WTC11 (cell line): ENCODE measurements at regions not wholly inside any gene's neighbourhood (a gene's known extent, or its start where the extent isn't known, plus 50 kb on each side); places are given as distances from the start of the nearest gene placed in this dataset.

Experiments
- ATAC-seq: fragments of 200-7000 bp; cut with Tn5 transposase; 2 replicates; pipeline ENCODE4 v1.10.0; 2021; ENCODE audit warnings: mild to moderate bottlenecking, moderate library complexity
- CTCF ChIA-PET: fragments of 300-600 bp; sonication (Branson Sonifier 250); formaldehyde crosslinking; loops from one replicate; lab custom pipeline; 2021; ENCODE audit warnings: antibody characterized with exemption; lab: Charles Lee
- POLR2A ChIA-PET: fragments of 350-600 bp; sonication (Branson Sonifier 250); formaldehyde crosslinking; loops from one replicate; lab custom pipeline; 2021; ENCODE audit warnings: antibody characterized with exemption; lab: Charles Lee
- DNase-seq: peaks from one replicate; pipeline ENCODE4 v3.0.0; 2021; ENCODE audit warnings: low spot score
- H3K27ac Mint-ChIP-seq: 2 replicates; pipeline ENCODE4 v1.8.0; 2021; ENCODE audit warnings: mixed read lengths
- H3K27me3 Mint-ChIP-seq: 2 replicates; pipeline ENCODE4 v1.8.0; 2021; ENCODE audit warnings: low read depth, mild to moderate bottlenecking, moderate library complexity, mixed read lengths
- H3K36me3 Mint-ChIP-seq: 2 replicates; pipeline ENCODE4 v1.8.0; 2021; ENCODE audit warnings: mixed read lengths
- H3K4me1 Mint-ChIP-seq: 2 replicates; pipeline ENCODE4 v1.8.0; 2022; ENCODE audit warnings: mixed read lengths
- H3K4me3 Mint-ChIP-seq: 2 replicates; pipeline ENCODE4 v1.8.0; 2021; ENCODE audit warnings: mild to moderate bottlenecking, moderate library complexity, mixed read lengths
- H3K9me3 Mint-ChIP-seq: 2 replicates; pipeline ENCODE4 v1.8.0; 2021; ENCODE audit warnings: mixed read lengths
- AFF4 ChIP-seq: sonication (generic); formaldehyde crosslinking; IDR thresholded peaks from 2 replicates; pipeline ENCODE4 v1.8.1; 2023; ENCODE audit warnings: mild to moderate bottlenecking, missing genetic modification reagents, borderline replicate concordance
- CREM ChIP-seq: sonication (generic); formaldehyde crosslinking; IDR thresholded peaks from 2 replicates; pipeline ENCODE4 v1.8.1; 2022; ENCODE audit warnings: mild to moderate bottlenecking, missing genetic modification reagents, moderate library complexity
- GABPB1 ChIP-seq: sonication (generic); formaldehyde crosslinking; IDR thresholded peaks from 2 replicates; pipeline ENCODE4 v1.8.1; 2023; ENCODE audit warnings: mild to moderate bottlenecking, missing genetic modification reagents
- GRHL2 ChIP-seq: fragments of 250-450 bp; sonication (Bioruptor Pico); IDR thresholded peaks from 2 replicates; pipeline ENCODE4 v1.8.0; 2022; ENCODE audit warnings: mild to moderate bottlenecking, moderate library complexity; ENCODE audit not compliant: insufficient replicate concordance, severe bottlenecking
- NR1H2 ChIP-seq: sonication (generic); formaldehyde crosslinking; IDR thresholded peaks from 2 replicates; pipeline ENCODE4 v1.9.0; 2021; ENCODE audit warnings: mild to moderate bottlenecking, moderate library complexity, missing genetic modification reagents
- STAT6 ChIP-seq: sonication (generic); formaldehyde crosslinking; conservative IDR thresholded peaks from 2 replicates; pipeline ENCODE4 v1.8.1; 2023; ENCODE audit warnings: mild to moderate bottlenecking, low read depth, missing genetic modification reagents, moderate library complexity
- ZNF138 ChIP-seq: sonication (generic); formaldehyde crosslinking; conservative IDR thresholded peaks from 2 replicates; pipeline ENCODE4 v1.8.1; 2022; ENCODE audit warnings: mild to moderate bottlenecking, moderate library complexity, missing genetic modification reagents
- ZNF219 ChIP-seq: sonication (generic); formaldehyde crosslinking; IDR thresholded peaks from 2 replicates; pipeline ENCODE4 v1.8.0; 2023; ENCODE audit warnings: missing genetic modification reagents, mild to moderate bottlenecking, borderline replicate concordance
- ZNF317 ChIP-seq: sonication (generic); formaldehyde crosslinking; IDR thresholded peaks from 2 replicates; pipeline ENCODE4 v1.8.1; 2023; ENCODE audit warnings: low read depth, mild to moderate bottlenecking, moderate library complexity, missing genetic modification reagents, borderline replicate concordance
- ZNF423 ChIP-seq: fragments of 250-450 bp; sonication (Bioruptor Pico); IDR thresholded peaks from 2 replicates; pipeline ENCODE4 v2.1.2; 2022; ENCODE audit warnings: mild to moderate bottlenecking, moderate library complexity
- ZNF425 ChIP-seq: fragments of 250-450 bp; sonication (Bioruptor Pico); conservative IDR thresholded peaks from 2 replicates; pipeline ENCODE4 v1.9.0; 2021; ENCODE audit warnings: mild to moderate bottlenecking
- ZNF671 ChIP-seq: fragments of 250-450 bp; sonication (Bioruptor Pico); IDR thresholded peaks from 2 replicates; pipeline ENCODE4 v1.8.0; 2021; ENCODE audit warnings: mild to moderate bottlenecking
- TF ChIP-seq, protein P1 (sequence below): sonication (generic); formaldehyde crosslinking; IDR thresholded peaks from 2 replicates; pipeline ENCODE4 v1.8.1; 2022; ENCODE audit warnings: mild to moderate bottlenecking, moderate library complexity, missing genetic modification reagents
- TF ChIP-seq, protein P2 (sequence below): sonication (generic); formaldehyde crosslinking; IDR thresholded peaks from 2 replicates; pipeline ENCODE4 v1.8.1; 2022; ENCODE audit warnings: low read depth, mild to moderate bottlenecking, moderate library complexity, missing genetic modification reagents, borderline replicate concordance
- TF ChIP-seq, protein P3 (sequence below): sonication (generic); formaldehyde crosslinking; IDR thresholded peaks from 2 replicates; pipeline ENCODE4 v1.8.1; 2022; ENCODE audit warnings: low read depth, missing genetic modification reagents, borderline replicate concordance
- TF ChIP-seq, protein P4 (sequence below): fragments of 250-450 bp; sonication (Bioruptor Pico); IDR thresholded peaks from 2 replicates; pipeline ENCODE4 v1.8.0; 2021; ENCODE audit warnings: mild to moderate bottlenecking
- TF ChIP-seq, protein P5 (sequence below): sonication (generic); formaldehyde crosslinking; IDR thresholded peaks from 2 replicates; pipeline ENCODE4 v1.8.0; 2022; ENCODE audit warnings: missing genetic modification reagents

GRCh38 chr4:89175611-89176010, 64.3 kb downstream of the TIGD2 start (continued):
- TF ChIP-seq ZNF425 (CRISPR knock-in tag), result no peak
- TF ChIP-seq, protein P1, sequence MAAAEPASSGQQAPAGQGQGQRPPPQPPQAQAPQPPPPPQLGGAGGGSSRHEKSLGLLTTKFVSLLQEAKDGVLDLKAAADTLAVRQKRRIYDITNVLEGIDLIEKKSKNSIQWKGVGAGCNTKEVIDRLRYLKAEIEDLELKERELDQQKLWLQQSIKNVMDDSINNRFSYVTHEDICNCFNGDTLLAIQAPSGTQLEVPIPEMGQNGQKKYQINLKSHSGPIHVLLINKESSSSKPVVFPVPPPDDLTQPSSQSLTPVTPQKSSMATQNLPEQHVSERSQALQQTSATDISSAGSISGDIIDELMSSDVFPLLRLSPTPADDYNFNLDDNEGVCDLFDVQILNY, result no peak
- TF ChIP-seq, protein P2, sequence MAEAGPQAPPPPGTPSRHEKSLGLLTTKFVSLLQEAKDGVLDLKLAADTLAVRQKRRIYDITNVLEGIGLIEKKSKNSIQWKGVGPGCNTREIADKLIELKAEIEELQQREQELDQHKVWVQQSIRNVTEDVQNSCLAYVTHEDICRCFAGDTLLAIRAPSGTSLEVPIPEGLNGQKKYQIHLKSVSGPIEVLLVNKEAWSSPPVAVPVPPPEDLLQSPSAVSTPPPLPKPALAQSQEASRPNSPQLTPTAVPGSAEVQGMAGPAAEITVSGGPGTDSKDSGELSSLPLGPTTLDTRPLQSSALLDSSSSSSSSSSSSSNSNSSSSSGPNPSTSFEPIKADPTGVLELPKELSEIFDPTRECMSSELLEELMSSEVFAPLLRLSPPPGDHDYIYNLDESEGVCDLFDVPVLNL (CRISPR knock-in tag), result no peak
- no peak for TF ChIP-seq ZNF317 (CRISPR knock-in tag)
- TF ChIP-seq, protein P3, sequence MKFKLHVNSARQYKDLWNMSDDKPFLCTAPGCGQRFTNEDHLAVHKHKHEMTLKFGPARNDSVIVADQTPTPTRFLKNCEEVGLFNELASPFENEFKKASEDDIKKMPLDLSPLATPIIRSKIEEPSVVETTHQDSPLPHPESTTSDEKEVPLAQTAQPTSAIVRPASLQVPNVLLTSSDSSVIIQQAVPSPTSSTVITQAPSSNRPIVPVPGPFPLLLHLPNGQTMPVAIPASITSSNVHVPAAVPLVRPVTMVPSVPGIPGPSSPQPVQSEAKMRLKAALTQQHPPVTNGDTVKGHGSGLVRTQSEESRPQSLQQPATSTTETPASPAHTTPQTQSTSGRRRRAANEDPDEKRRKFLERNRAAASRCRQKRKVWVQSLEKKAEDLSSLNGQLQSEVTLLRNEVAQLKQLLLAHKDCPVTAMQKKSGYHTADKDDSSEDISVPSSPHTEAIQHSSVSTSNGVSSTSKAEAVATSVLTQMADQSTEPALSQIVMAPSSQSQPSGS (CRISPR knock-in tag), result no peak
- no peak for TF ChIP-seq ZNF671 (CRISPR knock-in tag)

DNA sequence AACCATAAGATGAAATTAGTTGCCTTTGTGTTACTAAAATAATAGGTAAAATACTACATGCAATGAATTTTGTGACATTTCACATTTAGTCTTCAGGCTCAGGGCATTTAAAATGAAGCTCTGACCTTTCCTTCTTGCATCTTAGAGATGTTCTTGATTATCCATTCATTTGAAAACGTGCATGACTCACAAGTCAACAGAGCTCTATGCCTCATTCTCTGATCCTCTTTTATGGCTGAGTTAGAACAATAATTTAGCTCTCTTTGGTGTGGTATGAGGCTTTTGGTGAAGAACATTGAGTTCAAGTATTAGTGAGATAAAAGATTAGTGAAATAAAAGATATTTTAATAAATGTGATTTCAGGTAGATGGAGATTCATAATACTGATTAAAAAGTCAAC, 66.5 kb downstream of the TIGD2 start:
- Mint-ChIP-seq H3K27ac (no peak overlapping the region), H3K4me1 (no peaks in the 10 kb centered on the region; the same call in 1 of the 2 replicates), H3K36me3 (no peaks in the 10 kb centered on the region), H3K4me3 (no peak overlapping the region), H3K9me3 (no peaks in the 10 kb centered on the region), H3K27me3 (no peaks in the 10 kb centered on the region)
- ATAC-seq, result no peak
- POLR2A ChIA-PET, result no interaction called here
- CTCF ChIA-PET, result no interaction called here
- DNase-seq, result no peak
- TF ChIP-seq, protein P4, sequence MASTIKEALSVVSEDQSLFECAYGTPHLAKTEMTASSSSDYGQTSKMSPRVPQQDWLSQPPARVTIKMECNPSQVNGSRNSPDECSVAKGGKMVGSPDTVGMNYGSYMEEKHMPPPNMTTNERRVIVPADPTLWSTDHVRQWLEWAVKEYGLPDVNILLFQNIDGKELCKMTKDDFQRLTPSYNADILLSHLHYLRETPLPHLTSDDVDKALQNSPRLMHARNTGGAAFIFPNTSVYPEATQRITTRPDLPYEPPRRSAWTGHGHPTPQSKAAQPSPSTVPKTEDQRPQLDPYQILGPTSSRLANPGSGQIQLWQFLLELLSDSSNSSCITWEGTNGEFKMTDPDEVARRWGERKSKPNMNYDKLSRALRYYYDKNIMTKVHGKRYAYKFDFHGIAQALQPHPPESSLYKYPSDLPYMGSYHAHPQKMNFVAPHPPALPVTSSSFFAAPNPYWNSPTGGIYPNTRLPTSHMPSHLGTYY (CRISPR knock-in tag), result no peak
- no peak for TF ChIP-seq ZNF219
- TF ChIP-seq NR1H2 (CRISPR knock-in tag), result no peak
- no peak for TF ChIP-seq ZNF138 (CRISPR knock-in tag)
- no peak for TF ChIP-seq CREM (CRISPR knock-in tag)
- no peak for TF ChIP-seq AFF4 (CRISPR knock-in tag)
- TF ChIP-seq, protein P5, sequence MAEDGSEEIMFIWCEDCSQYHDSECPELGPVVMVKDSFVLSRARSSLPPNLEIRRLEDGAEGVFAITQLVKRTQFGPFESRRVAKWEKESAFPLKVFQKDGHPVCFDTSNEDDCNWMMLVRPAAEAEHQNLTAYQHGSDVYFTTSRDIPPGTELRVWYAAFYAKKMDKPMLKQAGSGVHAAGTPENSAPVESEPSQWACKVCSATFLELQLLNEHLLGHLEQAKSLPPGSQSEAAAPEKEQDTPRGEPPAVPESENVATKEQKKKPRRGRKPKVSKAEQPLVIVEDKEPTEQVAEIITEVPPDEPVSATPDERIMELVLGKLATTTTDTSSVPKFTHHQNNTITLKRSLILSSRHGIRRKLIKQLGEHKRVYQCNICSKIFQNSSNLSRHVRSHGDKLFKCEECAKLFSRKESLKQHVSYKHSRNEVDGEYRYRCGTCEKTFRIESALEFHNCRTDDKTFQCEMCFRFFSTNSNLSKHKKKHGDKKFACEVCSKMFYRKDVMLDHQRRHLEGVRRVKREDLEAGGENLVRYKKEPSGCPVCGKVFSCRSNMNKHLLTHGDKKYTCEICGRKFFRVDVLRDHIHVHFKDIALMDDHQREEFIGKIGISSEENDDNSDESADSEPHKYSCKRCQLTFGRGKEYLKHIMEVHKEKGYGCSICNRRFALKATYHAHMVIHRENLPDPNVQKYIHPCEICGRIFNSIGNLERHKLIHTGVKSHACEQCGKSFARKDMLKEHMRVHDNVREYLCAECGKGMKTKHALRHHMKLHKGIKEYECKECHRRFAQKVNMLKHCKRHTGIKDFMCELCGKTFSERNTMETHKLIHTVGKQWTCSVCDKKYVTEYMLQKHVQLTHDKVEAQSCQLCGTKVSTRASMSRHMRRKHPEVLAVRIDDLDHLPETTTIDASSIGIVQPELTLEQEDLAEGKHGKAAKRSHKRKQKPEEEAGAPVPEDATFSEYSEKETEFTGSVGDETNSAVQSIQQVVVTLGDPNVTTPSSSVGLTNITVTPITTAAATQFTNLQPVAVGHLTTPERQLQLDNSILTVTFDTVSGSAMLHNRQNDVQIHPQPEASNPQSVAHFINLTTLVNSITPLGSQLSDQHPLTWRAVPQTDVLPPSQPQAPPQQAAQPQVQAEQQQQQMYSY (CRISPR knock-in tag), result no peak
- TF ChIP-seq GABPB1 (CRISPR knock-in tag), result no peak
- TF ChIP-seq STAT6, result no peak
- no peak for TF ChIP-seq ZNF423 (CRISPR knock-in tag)
- TF ChIP-seq GRHL2 (CRISPR knock-in tag), result no peak
